HG03378 (cell line): ENCODE measurements at regions not wholly inside any gene's neighbourhood (a gene's known extent, or its start where the extent isn't known, plus 50 kb on each side); places are given as distances from the start of the nearest gene placed in this dataset.

Experiments
- ATAC-seq: cut with Tn5 transposase; IDR thresholded peaks from one replicate; pipeline ENCODE4 v1.9.1; 2021; ENCODE audit warnings: mild to moderate bottlenecking, moderate library complexity; ENCODE audit not compliant: unreplicated experiment

- ATAC-seq, result no peak
These were observed 121.6 kb downstream of the NCOR2 start for GRCh38 chr12:124445826-124446225.

- no peak for ATAC-seq
These were observed 122.2 kb downstream of the NCOR2 start for GRCh38 chr12:124445121-124445718.

DNA sequence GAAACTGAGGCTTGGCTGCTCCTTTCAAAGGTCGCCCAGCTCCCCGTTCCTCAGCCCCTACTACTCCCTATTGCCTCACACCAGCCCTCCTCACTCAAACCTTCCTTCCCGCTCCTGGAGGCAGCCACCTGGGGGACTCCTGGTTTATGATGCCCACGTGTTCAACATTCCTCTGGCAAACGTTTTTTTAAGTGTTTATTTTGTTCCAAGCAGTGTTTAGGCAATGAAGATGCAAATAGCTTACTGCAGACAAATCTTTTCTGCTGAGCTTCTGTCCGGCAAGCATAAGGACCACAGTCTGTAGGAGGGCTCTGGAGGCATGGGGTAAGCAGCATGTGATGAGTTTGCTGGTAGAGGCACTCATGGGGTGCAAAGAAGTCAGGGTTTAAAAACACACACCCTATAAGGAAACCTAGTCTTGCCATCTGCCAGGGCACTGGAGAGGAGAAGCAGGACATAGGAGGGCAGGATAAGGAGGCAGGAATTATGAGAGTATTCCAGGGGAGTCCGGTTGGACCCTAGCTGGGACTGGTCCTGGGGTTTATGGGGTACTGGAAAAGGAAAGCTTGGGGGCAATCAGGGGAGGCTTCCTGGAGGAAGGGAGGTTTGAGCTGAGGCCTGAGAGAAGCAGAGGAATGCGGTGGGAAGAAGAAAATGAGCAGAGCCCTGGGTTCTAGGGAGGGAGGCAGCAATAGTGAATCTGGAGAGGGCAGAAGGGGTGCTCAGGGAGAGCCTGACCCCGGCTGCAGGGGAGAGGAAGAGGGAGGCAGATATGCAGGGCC, 123.3 kb downstream of the NCOR2 start:
- ATAC-seq, result no peak

GRCh38 chr12:124442772-124443445, 124.5 kb downstream of the NCOR2 start:
- no peak for ATAC-seq

GRCh38 chr12:124442281-124442680, 125.1 kb downstream of the NCOR2 start:
- ATAC-seq, result no peak

- ATAC-seq, result no peak
These were observed 125.8 kb downstream of the NCOR2 start for GRCh38 chr12:124441443-124442194.

DNA sequence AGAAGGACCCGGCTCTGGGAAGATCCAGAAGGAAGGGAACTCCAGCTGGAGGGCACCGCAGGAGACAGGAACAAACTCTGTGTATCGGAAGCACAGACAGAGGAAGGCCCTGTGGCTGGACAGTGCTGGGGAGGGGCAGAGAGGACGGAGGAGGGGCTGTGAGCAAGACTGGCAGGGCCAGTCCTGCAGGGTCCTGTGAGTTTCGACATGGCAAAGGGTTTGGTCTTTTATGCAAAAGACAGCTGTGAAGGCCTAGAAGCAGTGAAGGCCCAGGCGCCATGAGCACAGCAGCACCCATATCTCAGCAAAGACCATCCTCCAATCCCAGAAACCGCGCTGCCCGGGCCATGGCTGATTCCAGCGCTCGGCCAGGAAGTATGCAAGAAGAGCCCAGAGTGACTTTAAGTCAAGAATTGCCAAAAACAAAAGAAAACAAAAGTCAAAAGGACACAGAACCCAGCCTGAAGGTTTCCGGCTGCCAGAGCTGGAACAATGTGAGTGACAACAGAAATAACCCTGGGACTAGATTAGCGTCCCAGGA, 126.5 kb downstream of the NCOR2 start:
- no peak for ATAC-seq

GRCh38 chr12:124440031-124440626, 127.3 kb downstream of the NCOR2 start:
- no peak for ATAC-seq

DNA sequence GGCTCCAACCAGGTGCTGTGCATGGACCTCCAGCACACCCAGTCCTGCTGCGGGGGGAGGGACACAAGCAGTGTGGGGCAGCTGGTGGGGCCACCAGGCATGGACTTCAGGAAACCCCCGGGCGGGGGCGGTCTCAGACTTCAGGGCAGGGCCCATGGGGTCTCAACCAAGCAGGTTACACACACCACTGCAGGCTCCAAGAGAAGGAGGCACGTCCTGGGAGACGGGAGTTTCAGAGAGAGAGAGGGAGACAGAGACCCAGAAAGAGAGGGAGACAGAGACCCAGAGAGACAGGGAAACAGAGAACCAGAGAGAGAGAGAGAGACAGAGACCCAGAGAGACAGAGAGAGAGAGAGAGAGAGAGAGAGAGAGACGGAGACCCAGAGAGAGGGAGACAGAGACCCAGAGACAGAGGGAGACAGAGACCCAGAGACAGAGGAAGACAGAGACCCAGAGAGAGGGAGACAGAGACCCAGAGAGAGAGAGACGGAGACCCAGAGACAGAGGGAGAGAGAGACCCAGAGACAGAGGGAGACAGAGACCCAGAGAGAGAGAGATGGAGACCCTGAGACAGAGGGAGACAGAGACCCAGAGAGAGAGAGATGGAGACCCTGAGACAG, 128.9 kb downstream of the NCOR2 start:
- ATAC-seq, result no peak

DNA sequence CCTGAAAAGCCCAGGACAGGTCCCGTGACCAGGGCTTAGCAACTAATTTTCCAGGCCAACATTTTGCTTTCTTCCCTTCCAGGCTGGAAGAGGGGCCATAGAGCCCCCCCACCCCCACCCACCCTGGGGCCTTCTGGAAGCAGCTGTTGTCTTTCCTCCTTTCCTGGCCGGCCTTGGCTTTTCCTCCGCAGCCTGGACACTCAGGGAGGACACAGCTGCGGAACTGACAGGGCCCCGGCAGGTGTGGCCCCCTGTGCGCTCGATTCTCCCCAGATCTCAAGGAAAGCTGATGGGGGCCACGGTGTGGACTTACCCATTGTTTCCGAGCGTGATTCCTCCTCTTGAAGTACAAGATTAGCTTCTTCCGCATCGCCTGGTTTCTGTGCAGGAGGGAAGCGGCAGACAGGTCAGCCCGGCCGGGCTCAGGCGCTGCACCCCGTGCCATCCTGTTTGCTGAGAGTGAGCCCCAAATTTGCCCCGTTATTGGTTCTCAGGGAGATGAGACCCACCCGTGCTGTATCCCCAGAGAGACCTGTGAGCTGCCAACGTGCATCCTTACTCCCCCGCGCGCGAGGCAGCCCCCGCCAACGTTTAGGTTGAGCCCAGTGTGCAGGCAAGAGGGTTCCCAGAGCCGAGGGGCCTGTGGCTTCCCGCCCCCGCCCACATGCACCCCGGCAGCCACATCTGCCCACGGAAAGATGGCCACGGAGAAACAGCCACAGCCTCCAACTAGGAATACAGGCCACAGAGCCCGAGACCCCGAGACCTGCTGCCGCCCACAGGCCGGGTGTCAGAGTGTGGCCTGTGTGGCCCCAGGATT, 129.6 kb downstream of the NCOR2 start:
- no peak for ATAC-seq

DNA sequence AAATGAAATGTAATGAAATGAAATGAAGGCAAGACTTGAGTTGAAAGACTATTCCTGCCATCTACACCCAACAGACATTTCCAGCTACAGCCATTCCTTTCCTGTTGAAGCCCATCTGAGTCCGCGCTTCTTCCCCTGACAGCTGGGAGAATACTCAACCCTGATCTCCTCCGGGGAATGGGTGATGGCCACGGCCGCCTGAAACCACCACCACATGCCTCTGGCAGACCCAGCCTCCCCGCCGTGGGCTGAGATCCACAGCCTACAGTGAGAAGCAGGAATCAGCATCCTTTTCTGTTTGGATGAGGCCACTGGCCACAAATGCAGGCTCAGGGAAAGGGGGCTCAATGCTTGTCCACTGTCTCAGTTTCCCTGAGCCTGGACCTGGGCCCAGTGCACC, 130.3 kb downstream of the NCOR2 start:
- ATAC-seq, result no peak

DNA sequence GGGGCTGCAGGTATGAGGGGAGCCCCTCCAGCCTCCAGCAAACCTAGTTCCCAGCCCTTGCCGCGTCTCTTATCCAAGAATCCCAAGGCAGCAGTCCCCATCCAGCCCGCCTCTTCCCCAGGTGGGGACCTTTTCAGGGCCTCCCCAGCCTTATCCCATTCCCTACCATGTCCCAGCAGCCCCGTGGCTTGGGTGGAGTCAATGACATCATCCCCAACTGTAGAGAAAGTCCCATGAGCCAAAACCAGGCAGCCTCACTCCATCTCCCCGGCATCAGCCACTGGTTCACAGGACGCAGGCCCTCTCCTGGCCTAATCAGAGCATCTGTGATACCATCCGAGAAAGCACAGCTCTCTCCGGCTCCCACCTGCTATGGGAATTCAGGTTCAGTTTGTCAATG, 131.0 kb downstream of the NCOR2 start:
- ATAC-seq, result no peak

DNA sequence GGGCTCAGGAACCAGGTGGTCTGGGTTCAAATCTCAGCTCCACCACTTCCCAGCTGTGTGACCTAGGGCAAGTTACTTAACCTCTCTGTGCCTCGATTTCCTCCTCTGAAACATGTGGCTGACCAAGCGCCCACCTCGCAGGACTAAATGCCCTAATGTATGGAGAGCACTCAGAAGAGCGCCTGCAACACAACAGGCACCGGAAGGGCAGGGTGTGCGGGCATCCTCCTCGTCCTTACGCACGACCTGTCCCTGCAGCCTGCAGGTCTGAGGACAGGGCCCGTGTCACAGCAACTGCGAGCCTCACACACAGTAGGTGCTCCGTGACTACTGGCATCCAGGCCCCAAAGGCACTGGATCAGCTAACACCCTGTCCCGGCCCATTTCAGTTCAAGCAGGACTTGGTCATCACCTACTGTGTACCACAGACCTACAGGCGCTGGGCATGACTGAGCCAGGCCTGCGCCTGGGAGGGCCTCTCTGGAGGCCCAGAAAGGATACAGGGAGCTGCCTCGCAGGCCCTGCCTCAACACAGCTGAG, 131.5 kb downstream of the NCOR2 start:
- ATAC-seq, result no peak

DNA sequence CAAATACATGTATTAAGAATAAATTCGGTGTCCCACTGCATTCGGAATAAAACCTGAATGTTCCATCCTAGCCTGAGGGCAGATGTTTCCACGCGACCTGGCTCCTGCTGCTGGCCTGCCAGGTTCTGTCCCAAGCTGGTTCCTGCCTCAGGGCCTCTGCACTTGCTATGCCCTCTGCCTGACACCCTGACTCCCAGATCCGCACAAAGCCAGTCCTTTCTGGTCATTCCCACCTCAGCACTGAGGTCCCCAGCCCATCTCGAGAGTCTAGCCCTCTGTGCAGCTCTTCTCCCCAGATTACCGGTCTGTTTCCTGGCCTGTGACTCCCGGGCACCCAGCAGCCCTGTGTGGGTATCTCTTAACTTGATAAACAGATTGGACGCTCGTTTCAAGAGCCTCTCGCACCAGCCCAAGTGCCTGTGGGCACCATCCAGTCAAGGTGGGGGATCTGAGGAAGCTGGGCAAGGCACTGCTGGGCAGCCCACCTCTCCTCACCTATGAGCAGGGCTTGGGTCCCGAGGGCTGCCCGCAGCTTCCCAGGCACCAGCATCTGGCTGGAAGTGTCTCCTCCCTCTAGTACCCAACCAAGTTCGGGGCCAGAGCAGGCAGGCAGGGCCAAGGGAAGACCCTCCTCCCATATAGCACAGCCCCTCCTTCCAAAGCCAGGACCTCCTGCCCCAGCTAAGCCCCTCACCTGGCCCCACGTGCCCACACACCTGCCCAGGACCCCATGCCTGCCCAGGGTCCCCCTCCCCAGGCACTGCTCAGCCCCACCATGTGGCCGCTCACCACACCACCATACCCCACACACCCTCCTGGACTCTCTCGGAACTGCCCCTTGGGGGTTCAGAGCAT, 132.2 kb downstream of the NCOR2 start:
- ATAC-seq, result no peak

DNA sequence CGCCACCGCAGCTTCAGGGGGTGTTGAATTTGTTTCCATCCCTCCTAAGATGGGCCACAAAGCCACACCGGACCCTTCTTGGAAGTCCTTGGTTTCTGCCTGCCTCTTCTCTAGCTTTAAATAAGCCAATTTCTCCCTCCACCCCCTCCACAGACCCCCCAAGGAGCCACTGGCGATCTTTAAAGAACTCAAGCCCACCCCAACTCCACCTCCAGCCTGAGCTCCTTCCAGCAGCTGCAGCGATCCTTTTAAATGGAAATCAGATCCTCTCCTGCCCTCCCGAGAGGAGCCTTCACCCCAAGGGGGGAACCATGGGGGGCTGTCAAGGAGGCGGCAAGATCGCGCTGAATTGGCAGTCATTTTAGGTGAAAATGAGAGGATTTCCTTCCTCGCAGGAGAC, 133.1 kb downstream of the NCOR2 start:
- ATAC-seq, result no peak

DNA sequence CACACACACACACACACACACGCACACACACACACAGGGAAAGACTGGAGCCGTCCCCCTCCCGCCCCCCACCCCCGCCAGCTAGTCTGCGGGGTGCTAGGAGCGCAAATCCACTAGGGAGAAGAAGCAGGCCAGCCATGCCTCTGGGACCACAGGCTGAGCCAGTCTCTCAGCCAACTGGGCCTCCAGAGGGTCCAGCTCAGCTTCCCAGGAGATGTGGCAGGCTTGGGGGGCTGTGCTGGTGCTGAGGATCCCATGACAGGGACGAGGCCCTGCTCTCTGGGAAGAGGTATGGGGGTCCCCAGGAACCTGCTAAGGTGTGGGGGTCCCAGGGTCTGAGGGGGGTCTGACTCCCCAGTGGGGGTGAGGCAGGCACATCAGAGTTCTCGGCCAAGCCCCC, 133.5 kb downstream of the NCOR2 start:
- ATAC-seq, result no peak

DNA sequence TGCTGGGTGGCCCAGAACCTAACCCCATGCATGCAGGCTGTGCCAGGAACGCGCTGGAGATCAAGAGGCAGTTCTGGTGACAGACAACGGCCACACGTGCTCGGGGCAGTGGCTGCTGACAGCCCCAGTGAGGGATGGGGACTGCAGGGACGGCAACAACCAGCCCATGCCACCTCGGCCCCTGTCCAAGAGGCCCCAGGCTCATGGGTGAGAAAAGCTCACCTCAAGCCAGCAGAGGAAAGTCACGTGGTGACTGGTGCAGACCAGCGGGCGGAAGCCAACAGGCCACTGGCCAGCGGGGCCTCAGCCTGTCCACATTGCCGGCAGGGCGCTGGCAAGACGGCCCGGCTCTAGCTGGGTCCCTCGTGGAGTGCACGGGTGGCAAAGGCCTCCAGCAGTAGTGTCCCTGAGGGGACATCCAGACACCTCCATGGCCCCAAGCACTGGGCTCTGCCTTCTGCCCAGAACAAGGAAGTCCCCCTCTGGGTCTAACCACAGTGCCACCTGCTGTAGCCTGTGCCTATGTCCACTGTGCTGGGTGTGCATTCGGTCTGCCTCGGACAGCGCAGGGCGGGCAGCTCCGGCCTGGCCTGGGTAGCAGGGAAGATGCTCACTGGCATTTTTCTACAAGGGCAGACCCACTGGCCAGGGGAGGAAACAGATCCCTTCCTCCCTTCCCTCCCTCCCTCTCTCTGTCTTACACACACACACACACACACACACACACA, 134.1 kb downstream of the NCOR2 start:
- ATAC-seq, result no peak

- ATAC-seq, result no peak
These were observed 135.0 kb downstream of the NCOR2 start for GRCh38 chr12:124432376-124432775.
